ENCODE measurements at regions not wholly inside any gene's neighbourhood (a gene's known extent, or its start where the extent isn't known, plus 50 kb on each side); places are given as distances from the start of the nearest gene placed in this dataset.
"Not testable (repeated sequence)": the region's sequence is repeated elsewhere in the genome, so short reads cannot be mapped to it uniquely, and the experiment has no call there.

- Histone ChIP-seq H3K4me1 (no peaks in the 10 kb centered on the region), H3K4me3 (no peak overlapping the region), H3K27ac (no peak overlapping the region), H3K9me3 (no peaks in the 10 kb centered on the region), H3K27me3 (no peaks in the 10 kb centered on the region), H3K36me3 (no peaks in the 10 kb centered on the region)
- WGBS, 4 donors, result 53 to 73% (median 67%) methylated on average over 2 of the region's 2 CpGs
- ATAC-seq (no peak), DNase-seq (no peak)
- intact Hi-C loops (cut with DNase I), result no loop called here
- TF ChIP-seq POLR2A (IDR thresholded peaks at IDR 0.05) (no peak), CTCF (IDR thresholded peaks at IDR 0.05) (no peak)
Observed at GRCh38 chr7:91379991-91380390, 115.8 kb downstream of the FZD1 start.

- H3K4me1 ChIP-seq, result no peaks in the 10 kb centered on the region
- DNase-seq (no peak), ATAC-seq (no peak)
- intact Hi-C loops (cut with DNase I), result no loop called here
- no peaks in the 10 kb centered on the region for H3K27me3 ChIP-seq
- 82 to 86% (median 84%) methylated on average over 6 to 7 of the region's 7 CpGs for whole genome bisulfite sequencing, 4 donors
- TF ChIP-seq CTCF (IDR thresholded peaks at IDR 0.05), result no peak
- no peaks in the 10 kb centered on the region for H3K9me3 ChIP-seq
- H3K4me3 ChIP-seq, result no peak overlapping the region
- no peaks in the 10 kb centered on the region for H3K36me3 ChIP-seq
- no peak overlapping the region for H3K27ac ChIP-seq
Observed at GRCh38 chr7:91383053-91383904, 119.0 kb downstream of the FZD1 start.

- intact Hi-C loops (cut with DNase I), result no loop called here
- no peaks in the 10 kb centered on the region for H3K4me1 ChIP-seq
- no peak for DNase-seq
Observed at GRCh38 chr7:91383905-91384274, 119.7 kb downstream of the FZD1 start.

GRCh38 chr7:91394757-91395156 is 130.5 kb downstream of the FZD1 start:
- H3K36me3 ChIP-seq; DNase-seq; H3K9me3 ChIP-seq; intact Hi-C loops (cut with DNase I); H3K27me3 ChIP-seq; H3K27ac ChIP-seq; H3K4me1 ChIP-seq; H3K4me3 ChIP-seq; ATAC-seq: not testable (repeated sequence)
- 80 to 93% (median 85%) methylated on average over 5 to 7 of the region's 7 CpGs for WGBS, 4 donors

More at GRCh38 chr7:91383905-91384274, 119.7 kb downstream of the FZD1 start:
- no peak overlapping the region for H3K4me3 ChIP-seq
- no peaks in the 10 kb centered on the region for H3K36me3 ChIP-seq
- H3K27me3 ChIP-seq, result no peaks in the 10 kb centered on the region
- no peaks in the 10 kb centered on the region for H3K9me3 ChIP-seq
- no peak overlapping the region for H3K27ac ChIP-seq
- no peak for ATAC-seq
- TF ChIP-seq CTCF (IDR thresholded peaks at IDR 0.05), result no peak
- TF ChIP-seq POLR2A (IDR thresholded peaks at IDR 0.05), result no peak

GRCh38 chr7:91395313-91395712 is 131.1 kb downstream of the FZD1 start:
- H3K4me1 ChIP-seq; H3K27ac ChIP-seq; H3K27me3 ChIP-seq; ATAC-seq; H3K9me3 ChIP-seq; H3K36me3 ChIP-seq; H3K4me3 ChIP-seq; intact Hi-C loops (cut with DNase I); DNase-seq: not testable (repeated sequence)
- 92 to 99% (median 96%) methylated on average over 10 of the region's 10 CpGs for WGBS, 4 donors
